Caco-2 (cell line): ENCODE measurements at regions not wholly inside any gene's neighbourhood (a gene's known extent, or its start where the extent isn't known, plus 50 kb on each side); places are given as distances from the start of the nearest gene placed in this dataset.

Experiments used
- BruUV-seq: library from RNA; stranded (reverse); fragments of 400-500 nt; replicated peaks from 2 replicates; lab custom pipeline; 2021; lab: Mats Ljungman, UMichigan
- CTCF ChIA-PET: fragments of 300-600 bp; sonication (Branson Sonifier 250); formaldehyde crosslinking; loops from one replicate; lab custom pipeline; 2022; ENCODE audit warnings: antibody characterized with exemption; lab: Charles Lee
- POLR2A ChIA-PET: fragments of 300-600 bp; sonication (Branson Sonifier 250); formaldehyde crosslinking; loops from one replicate; lab custom pipeline; 2022; ENCODE audit warnings: antibody characterized with exemption; lab: Charles Lee
- DNase-seq, 2 experiments: peaks; one replicate each; pipeline versions ENCODE4 v3.0.0 to v3.0.0-alpha.2; 2020 to 2022
- H3K27me3 ChIP-seq: replicated peaks from 2 replicates; pipeline ENCODE4 v1.6.0; 2011; ENCODE audit warnings: low read length; ENCODE audit not compliant: control insufficient read depth, insufficient read depth
- H3K36me3 ChIP-seq: 2 replicates; pipeline ENCODE4 v1.5.1; 2011; ENCODE audit warnings: low read length; ENCODE audit not compliant: control insufficient read depth, insufficient read depth
- H3K4me1 ChIP-seq: fragments of 250-450 bp; sonication (Bioruptor Pico); 2 replicates; pipeline ENCODE4 v1.5.1; 2020; ENCODE audit warnings: mild to moderate bottlenecking
- H3K4me3 ChIP-seq: 2 replicates; pipeline ENCODE4 v1.5.1; 2011; ENCODE audit warnings: low read depth, mild to moderate bottlenecking, control low read depth, low read length
- H3K9me3 ChIP-seq: fragments of 250-450 bp; sonication (Bioruptor Pico); 2 replicates; pipeline ENCODE4 v1.5.1; 2020; ENCODE audit warnings: mild to moderate bottlenecking, moderate library complexity
- H3K27ac Mint-ChIP-seq: one replicate; pipeline ENCODE4 v1.8.0; 2022; ENCODE audit warnings: mixed read lengths; ENCODE audit not compliant: unreplicated experiment
- H3K27me3 Mint-ChIP-seq: one replicate; pipeline ENCODE4 v1.8.0; 2022; ENCODE audit warnings: mixed read lengths; ENCODE audit not compliant: insufficient read depth, unreplicated experiment
- H3K36me3 Mint-ChIP-seq: one replicate; pipeline ENCODE4 v1.8.0; 2022; ENCODE audit warnings: mild to moderate bottlenecking, mixed read lengths; ENCODE audit not compliant: insufficient read depth, unreplicated experiment
- H3K4me1 Mint-ChIP-seq: one replicate; pipeline ENCODE4 v1.8.0; 2022; ENCODE audit warnings: low read depth, mixed read lengths; ENCODE audit not compliant: unreplicated experiment
- H3K4me3 Mint-ChIP-seq: one replicate; pipeline ENCODE4 v1.8.0; 2022; ENCODE audit warnings: mild to moderate bottlenecking, moderate library complexity, mixed read lengths; ENCODE audit not compliant: unreplicated experiment
- H3K9me3 Mint-ChIP-seq: one replicate; pipeline ENCODE4 v1.8.0; 2022; ENCODE audit warnings: mixed read lengths; ENCODE audit not compliant: unreplicated experiment
- intact Hi-C: fragments of 100-400 bp; cut with micrococcal nuclease; formaldehyde crosslinking; loops from one replicate; pipeline ENCODE4 v1.10.0; 2022; ENCODE audit not compliant: unreplicated experiment
- TF ChIP-seq, protein P1 (sequence below), 2 experiments: fragments of 200-600 bp in 1 of 2; IDR thresholded peaks; 1 replicate in 1 of 2; 2 replicates in 1 of 2; pipeline versions ENCODE4 v1.5.1 to v1.8.0; 2011 to 2022; ENCODE audit warnings: antibody characterized with exemption in 1 of 2, control low read depth in 1 of 2, inconsistent platforms in 1 of 2, low read depth in 1 of 2, low read length in 1 of 2, mild to moderate bottlenecking in 1 of 2, moderate library complexity in 1 of 2; ENCODE audit not compliant: insufficient read depth in 1 of 2, severe bottlenecking in 1 of 2, unreplicated experiment in 1 of 2

- Histone ChIP-seq H3K4me3 (no peak overlapping the region), H3K36me3 (no peaks in the 10 kb centered on the region), H3K9me3 (no peaks in the 10 kb centered on the region), H3K27me3 (no peaks in the 10 kb centered on the region), H3K4me1 (peaks cover 20% of the 10 kb centered on the region)
- CTCF ChIA-PET = no interaction called here
- intact Hi-C loops = no loop called here
- POLR2A ChIA-PET = interaction anchor here (0.7 kb wide), 1 partner anchor 1195 kb away, joined by 4 read pairs; the partner anchor contains the start of gene COX7A2
- TF ChIP-seq, protein P1, sequence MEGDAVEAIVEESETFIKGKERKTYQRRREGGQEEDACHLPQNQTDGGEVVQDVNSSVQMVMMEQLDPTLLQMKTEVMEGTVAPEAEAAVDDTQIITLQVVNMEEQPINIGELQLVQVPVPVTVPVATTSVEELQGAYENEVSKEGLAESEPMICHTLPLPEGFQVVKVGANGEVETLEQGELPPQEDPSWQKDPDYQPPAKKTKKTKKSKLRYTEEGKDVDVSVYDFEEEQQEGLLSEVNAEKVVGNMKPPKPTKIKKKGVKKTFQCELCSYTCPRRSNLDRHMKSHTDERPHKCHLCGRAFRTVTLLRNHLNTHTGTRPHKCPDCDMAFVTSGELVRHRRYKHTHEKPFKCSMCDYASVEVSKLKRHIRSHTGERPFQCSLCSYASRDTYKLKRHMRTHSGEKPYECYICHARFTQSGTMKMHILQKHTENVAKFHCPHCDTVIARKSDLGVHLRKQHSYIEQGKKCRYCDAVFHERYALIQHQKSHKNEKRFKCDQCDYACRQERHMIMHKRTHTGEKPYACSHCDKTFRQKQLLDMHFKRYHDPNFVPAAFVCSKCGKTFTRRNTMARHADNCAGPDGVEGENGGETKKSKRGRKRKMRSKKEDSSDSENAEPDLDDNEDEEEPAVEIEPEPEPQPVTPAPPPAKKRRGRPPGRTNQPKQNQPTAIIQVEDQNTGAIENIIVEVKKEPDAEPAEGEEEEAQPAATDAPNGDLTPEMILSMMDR (IDR thresholded peaks at IDR 0.05; ENCODE audit: insufficient read depth in 1 of 2, low read depth in 1 of 2, low read length in 1 of 2, severe bottlenecking in 1 of 2, unreplicated experiment in 1 of 2) = no peak
- Mint-ChIP-seq H3K27me3 (no peaks in the 10 kb centered on the region), H3K4me1 (peaks cover 13% of the 10 kb centered on the region), H3K4me3 (no peak overlapping the region), H3K9me3 (no peaks in the 10 kb centered on the region), H3K27ac (no peak overlapping the region), H3K36me3 (no peaks in the 10 kb centered on the region)
- no TSS peak for BruUV-seq
- no peak for DNase-seq
These were observed 352.4 kb downstream of the CD109 start for GRCh38 chr6:74048387-74048786.

GRCh38 chr6:74044417-74045096, 348.6 kb downstream of the CD109 start:
- ChIA-PET POLR2A (no interaction called here), CTCF (no interaction called here)
- Histone ChIP-seq H3K9me3 (no peaks in the 10 kb centered on the region), H3K27me3 (no peaks in the 10 kb centered on the region), H3K4me1 (peaks cover 20% of the 10 kb centered on the region), H3K36me3 (no peaks in the 10 kb centered on the region), H3K4me3 (no peak overlapping the region)
- TF ChIP-seq, protein P1 (IDR thresholded peaks at IDR 0.05; ENCODE audit: insufficient read depth in 1 of 2, low read depth in 1 of 2, low read length in 1 of 2, severe bottlenecking in 1 of 2, unreplicated experiment in 1 of 2) = no peak
- no peak for DNase-seq
- H3K27ac Mint-ChIP-seq = no peak overlapping the region
- H3K4me1 Mint-ChIP-seq = peaks cover 13% of the 10 kb centered on the region
- intact Hi-C loops = no loop called here
- no TSS peak for BruUV-seq
- H3K36me3 Mint-ChIP-seq = no peaks in the 10 kb centered on the region
- H3K27me3 Mint-ChIP-seq = no peaks in the 10 kb centered on the region
- no peaks in the 10 kb centered on the region for H3K9me3 Mint-ChIP-seq
- no peak overlapping the region for H3K4me3 Mint-ChIP-seq

DNA sequence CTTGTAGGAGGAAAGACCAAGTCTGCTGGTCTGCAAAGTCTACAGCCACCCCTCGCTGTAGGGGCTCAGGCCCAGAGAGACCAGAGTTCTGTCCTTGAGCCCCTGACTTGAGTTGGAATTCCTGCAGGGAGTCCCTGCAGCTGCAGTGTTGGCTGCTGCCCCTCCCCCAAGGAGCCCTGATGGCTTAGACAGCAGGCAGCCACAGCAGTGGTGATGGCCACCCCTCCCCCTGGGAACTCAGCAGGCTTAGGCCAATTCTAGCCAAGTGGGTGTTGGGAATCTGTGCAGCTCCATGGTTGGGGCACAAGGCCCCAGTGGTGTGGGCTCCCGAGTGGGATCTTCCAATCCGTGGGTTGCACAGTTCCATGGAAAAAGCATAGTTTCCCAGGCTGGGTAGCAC, 345.4 kb downstream of the CD109 start:
- TF ChIP-seq, protein P1 (IDR thresholded peaks at IDR 0.05; ENCODE audit: insufficient read depth in 1 of 2, low read depth in 1 of 2, low read length in 1 of 2, severe bottlenecking in 1 of 2, unreplicated experiment in 1 of 2) = no peak
- ChIA-PET CTCF (no interaction called here), POLR2A (no interaction called here)
- BruUV-seq = no TSS peak
- Histone ChIP-seq H3K27me3 (no peaks in the 10 kb centered on the region), H3K4me1 (peaks cover 11% of the 10 kb centered on the region), H3K36me3 (no peaks in the 10 kb centered on the region), H3K9me3 (no peaks in the 10 kb centered on the region), H3K4me3 (no peak overlapping the region)
- DNase-seq = no peak
- Mint-ChIP-seq H3K9me3 (no peaks in the 10 kb centered on the region), H3K27ac (no peak overlapping the region), H3K4me1 (peaks cover 6% of the 10 kb centered on the region), H3K36me3 (no peaks in the 10 kb centered on the region), H3K27me3 (no peaks in the 10 kb centered on the region), H3K4me3 (no peak overlapping the region)
- intact Hi-C loops = no loop called here
